GM18873 (cell line): ENCODE measurements at regions not wholly inside any gene's neighbourhood (a gene's known extent, or its start where the extent isn't known, plus 50 kb on each side); places are given as distances from the start of the nearest gene placed in this dataset.
"Not testable (repeated sequence)": the region's sequence is repeated elsewhere in the genome, so short reads cannot be mapped to it uniquely, and the experiment has no call there.

Experiments
- ATAC-seq: cut with Tn5 transposase; IDR thresholded peaks from one replicate; pipeline ENCODE4 v1.9.1; 2021; ENCODE audit warnings: mild to moderate bottlenecking, moderate library complexity, moderate number of reproducible peaks; ENCODE audit not compliant: unreplicated experiment, low FRiP score

DNA sequence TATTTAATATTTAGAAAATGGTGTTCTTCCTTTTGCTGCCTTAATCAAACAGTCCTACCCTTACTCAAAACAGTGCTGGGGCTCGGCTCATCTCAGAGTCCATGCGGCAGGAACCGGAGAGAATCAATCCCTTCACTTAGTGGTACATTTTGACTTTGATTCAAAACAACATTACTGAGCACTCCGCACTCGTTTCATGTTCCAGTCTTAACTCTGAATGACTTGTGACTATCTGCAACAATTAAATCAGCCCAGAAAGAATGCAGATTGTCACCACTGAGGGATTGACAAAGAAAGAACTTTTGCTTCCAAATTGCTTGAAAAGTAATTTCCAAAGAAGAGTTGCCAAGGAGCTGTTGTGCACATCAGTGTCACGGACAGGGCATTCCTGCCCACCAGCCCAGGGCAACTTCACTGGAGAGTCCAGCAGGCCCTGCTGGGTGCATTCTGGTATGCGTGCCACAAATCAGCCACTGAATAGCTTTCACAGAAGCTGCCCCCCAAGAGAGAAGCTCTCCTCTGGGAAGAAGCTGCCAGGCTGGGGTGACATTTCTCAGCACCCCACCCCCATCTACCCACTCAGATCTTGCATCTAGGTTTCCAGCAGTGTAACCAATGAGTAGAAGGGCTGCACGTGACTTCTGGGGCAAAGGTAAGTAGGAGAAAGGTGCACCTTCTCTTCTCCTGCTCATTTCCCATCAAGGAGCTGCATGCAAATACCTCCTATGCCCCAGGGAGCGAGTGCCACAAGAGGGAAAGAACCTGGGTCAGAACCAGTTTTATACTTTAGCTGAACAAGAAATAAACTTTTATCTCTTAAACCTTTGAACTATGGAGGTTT is 84.6 kb upstream of the ATP8B1 start:
- ATAC-seq, result no peak

- no peak for ATAC-seq
These were observed 82.8 kb upstream of the ATP8B1 start for GRCh38 chr18:57885931-57886330.

GRCh38 chr18:57882465-57882864 is 79.3 kb upstream of the ATP8B1 start:
- no peak for ATAC-seq

GRCh38 chr18:57881818-57882413 is 78.8 kb upstream of the ATP8B1 start:
- ATAC-seq, result peak; percentile 89

DNA sequence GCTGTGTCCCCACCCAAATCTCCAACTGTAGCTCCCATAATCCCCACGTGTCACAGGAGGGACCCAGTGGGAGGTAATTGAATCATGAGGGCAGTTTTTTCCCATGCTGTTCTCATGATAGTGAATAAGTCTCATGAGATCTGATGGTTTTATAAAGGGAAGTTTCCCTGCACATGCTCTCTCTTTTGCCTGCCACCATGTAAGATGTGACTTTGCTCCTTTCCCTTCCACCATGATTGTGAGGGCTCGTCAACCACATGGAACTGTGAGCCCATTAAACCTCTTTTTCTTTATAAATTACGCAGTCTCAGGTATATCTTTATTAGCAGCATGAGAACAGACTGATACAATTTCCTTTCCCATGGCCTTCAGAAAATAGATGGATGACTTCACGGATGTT is 76.8 kb upstream of the ATP8B1 start:
- ATAC-seq, result not testable (repeated sequence)

GRCh38 chr18:57869221-57869620 is 66.1 kb upstream of the ATP8B1 start:
- ATAC-seq, result no peak

GRCh38 chr18:57866355-57866754 is 63.2 kb upstream of the ATP8B1 start:
- no peak for ATAC-seq

- ATAC-seq, result no peak
These were observed 61.6 kb upstream of the ATP8B1 start for GRCh38 chr18:57864615-57865121.

DNA sequence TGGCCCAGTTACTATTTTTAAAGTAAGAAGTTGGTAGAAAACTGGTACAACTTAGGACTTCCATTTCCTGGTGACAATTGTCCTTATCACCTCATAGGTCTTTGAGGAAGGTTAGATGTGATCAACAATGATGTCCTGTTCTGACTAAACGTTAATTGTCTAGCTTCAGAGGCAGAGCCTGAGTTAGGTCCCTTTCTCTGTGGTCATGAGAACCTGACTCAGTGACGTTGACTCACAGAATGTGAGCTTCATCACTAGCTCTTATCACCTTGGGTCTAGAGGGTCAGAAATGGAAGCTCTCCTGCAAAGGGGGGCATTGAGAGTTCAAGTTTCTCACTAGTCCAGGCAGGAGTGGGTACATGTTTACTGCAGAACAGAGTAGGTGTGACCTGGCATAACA is 60.6 kb upstream of the ATP8B1 start:
- no peak for ATAC-seq

- ATAC-seq, result no peak
These were observed 56.2 kb upstream of the ATP8B1 start for GRCh38 chr18:57859314-57859713.

DNA sequence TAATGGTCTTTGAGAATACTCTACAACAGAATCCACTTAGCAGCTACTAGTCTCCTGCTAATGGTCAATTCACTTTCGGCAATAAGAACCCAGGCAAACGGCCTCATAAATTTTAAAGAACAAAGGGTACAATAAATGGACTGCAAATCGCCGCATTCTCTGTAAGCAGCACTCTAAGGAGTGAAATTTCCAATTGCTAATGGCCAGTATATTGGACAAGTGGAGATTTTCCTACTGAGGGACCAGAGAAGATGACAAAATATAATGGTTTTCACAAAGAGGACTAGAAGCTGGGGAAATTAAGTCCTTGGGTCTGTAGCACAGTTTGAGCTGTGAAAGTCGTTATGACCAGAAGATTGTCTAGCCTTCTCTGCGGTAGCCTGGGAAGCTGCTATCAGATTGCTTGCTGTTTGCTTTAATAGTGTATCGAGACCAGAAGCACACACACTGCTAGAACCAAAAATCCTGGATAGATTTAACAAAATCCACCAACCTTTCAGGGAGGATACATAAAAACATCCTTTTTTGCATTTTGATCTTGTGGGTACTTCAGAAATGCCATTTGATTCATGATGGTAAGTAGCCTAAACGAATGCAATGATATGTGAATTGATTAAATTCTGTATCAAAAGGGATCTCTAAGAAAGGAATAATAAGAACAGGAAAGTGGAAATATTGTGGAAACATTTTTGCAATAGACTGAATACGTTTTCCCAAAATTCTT is 53.6 kb upstream of the ATP8B1 start:
- no peak for ATAC-seq

DNA sequence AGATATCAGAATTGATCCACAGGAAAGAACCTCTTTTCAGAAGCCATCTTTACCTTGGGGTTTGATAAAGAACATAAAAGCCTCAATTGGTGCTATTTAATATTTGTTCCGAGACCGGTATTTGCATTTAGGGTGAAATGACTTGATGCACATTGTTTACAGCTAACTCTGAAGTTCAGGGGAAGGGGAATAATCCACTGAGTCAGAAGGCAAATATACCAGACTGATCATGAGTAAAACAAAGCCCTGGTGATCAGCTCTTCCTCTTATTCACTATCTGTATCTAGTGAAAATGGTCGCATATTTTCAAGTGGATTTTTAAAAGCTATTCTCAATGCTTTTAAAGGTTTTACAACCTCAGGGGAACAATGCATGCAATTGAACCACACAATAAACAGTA is 53.0 kb upstream of the ATP8B1 start:
- no peak for ATAC-seq

DNA sequence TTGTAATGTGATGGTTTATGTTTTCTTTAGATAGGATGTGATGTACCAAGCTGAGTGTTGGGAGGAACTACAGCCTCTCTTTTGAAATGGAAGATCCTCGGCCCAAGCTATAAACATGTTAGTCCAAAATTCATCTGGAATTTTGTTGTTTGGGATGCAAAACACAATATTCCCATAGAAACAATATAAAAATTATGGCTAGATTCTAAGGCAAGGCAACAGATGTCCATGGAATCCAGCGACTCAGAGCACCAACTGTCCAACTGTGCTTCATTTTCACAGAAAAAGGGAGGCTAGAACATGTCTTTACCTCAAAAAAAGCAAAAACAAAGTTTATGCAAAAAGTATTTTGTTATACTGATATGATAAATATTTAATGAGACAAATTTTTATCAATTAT is 52.4 kb upstream of the ATP8B1 start:
- ATAC-seq, result no peak

DNA sequence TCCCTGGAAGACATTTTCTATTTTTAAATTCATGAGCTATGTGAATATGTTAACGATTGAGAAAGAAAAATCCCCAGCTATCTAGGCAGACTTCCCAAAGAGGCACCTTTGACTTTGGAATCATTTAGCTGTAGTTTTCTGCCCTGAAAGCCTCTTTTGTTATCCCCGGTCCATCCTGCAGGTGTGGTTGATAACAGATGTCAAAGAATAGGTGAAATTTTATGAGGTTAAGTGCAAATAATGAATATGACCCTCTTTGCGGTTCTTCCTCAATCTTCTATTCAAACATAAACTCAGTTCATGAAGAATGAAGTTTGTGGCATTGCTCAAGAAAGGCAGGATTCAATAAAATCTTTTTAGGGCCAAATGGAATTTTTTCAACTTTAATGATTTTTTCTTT is 51.6 kb upstream of the ATP8B1 start:
- no peak for ATAC-seq

DNA sequence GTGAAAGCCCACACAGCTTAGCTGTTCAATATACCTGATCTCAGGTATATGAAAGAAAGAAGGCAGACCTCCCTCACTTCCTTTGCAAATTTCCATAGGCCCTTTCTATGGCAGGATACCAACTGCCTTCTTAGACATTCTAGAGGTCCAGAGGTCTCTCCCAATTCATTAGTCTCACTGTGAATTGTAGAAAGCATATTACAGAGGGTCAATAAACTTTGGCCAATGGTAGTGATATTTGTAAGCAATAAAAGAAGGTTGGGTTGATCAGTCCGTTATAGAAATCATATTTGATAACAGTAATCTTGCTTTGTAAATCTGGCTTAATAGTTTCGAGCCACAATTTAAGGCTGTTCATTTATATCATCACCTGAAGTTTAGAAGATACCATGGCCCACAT is 50.7 kb upstream of the ATP8B1 start:
- ATAC-seq, result no peak

DNA sequence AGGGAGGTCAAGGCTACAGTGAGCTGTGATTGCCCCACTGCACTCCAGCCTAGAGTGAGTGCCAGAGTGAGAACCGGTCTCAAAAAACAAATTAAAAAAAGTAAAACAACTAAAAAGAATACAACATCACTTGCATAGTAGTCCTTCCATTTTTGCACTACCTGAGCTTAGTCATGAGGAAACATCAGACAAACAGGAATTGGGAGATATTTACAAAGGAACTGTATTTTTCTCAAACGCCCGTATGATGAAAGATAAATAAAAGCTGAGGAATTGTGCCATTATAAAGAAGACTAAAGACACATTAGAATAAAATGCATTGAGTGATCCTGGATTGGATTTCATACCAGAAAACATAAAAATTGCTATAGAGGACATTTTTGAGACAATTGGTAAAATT is 50.0 kb upstream of the ATP8B1 start:
- ATAC-seq, result no peak
